SK-N-SH (cell line): ENCODE measurements at regions not wholly inside any gene's neighbourhood (a gene's known extent, or its start where the extent isn't known, plus 50 kb on each side); places are given as distances from the start of the nearest gene placed in this dataset.

Experiments
- CTCF ChIA-PET: fragments of 300-600, 350-600 bp; formaldehyde crosslinking; extraction: SDS; loops from one replicate; lab custom pipeline; 2021; lab: Yijun Ruan, JAX
- POLR2A ChIA-PET: fragments of 350-600 bp; sonication (Branson Sonifier 250); formaldehyde crosslinking; extraction: SDS; loops from one replicate; lab custom pipeline; 2020; ENCODE audit warnings: antibody characterized with exemption, inconsistent platforms; lab: Yijun Ruan, JAX
- DNase-seq: peaks from one replicate; pipeline ENCODE4 v3.0.0; 2012
- H2AFZ ChIP-seq: fragments of 200-600 bp; sonication (generic); 2 replicates; pipeline ENCODE4 v1.8.1; 2016; ENCODE audit warnings: antibody characterized with exemption, mild to moderate bottlenecking, low read depth
- H3F3A ChIP-seq: fragments of 200-600 bp; sonication (generic); replicated peaks from 2 replicates; pipeline ENCODE3; 2016; ENCODE audit warnings: antibody characterized with exemption, mild to moderate bottlenecking; ENCODE audit not compliant: insufficient read depth
- H3K27ac ChIP-seq, 2 experiments: fragments of 200-500 bp in 1 of 2; fragments of 200-600 bp in 1 of 2; sonication (Bioruptor generic) in 1 of 2; sonication (generic), shearing (Covaris generic) in 1 of 2; 2 replicates each; pipeline versions ENCODE4 v1.5.1 to v1.6.1; 2014 to 2016; ENCODE audit warnings: low read depth in 2 of 2, inconsistent platforms in 1 of 2, low read length in 1 of 2, mild to moderate bottlenecking in 1 of 2, mixed read lengths in 1 of 2
- H3K27me3 ChIP-seq: fragments of 200-600 bp; sonication (generic), shearing (Covaris generic); 2 replicates; pipeline ENCODE4 v1.6.1; 2016; ENCODE audit warnings: mixed run types; ENCODE audit not compliant: insufficient read depth
- H3K36me3 ChIP-seq, 2 experiments: fragments of 200-500 bp in 1 of 2; fragments of 200-600 bp in 1 of 2; sonication (Bioruptor generic) in 1 of 2; sonication (generic) in 1 of 2; replicated peaks in 1 of 2; 2 replicates each; pipeline versions ENCODE3 to v1.5.1; 2014 to 2016; ENCODE audit warnings: low read length in 1 of 2, mild to moderate bottlenecking in 1 of 2; ENCODE audit not compliant: insufficient read depth in 2 of 2, control insufficient read depth in 1 of 2
- H3K4me1 ChIP-seq, 2 experiments: fragments of 200-500 bp in 1 of 2; fragments of 200-600 bp in 1 of 2; sonication (Bioruptor generic) in 1 of 2; sonication (generic), shearing (Covaris generic) in 1 of 2; 2 replicates each; pipeline versions ENCODE4 v1.5.1 to v1.6.1; 2014 to 2016; ENCODE audit warnings: low read depth in 1 of 2, low read length in 1 of 2, mixed run types in 1 of 2; ENCODE audit not compliant: insufficient read depth in 2 of 2, control insufficient read depth in 1 of 2
- H3K4me2 ChIP-seq: fragments of 200-600 bp; sonication (generic), shearing (Covaris generic); 2 replicates; pipeline ENCODE4 v1.6.1; 2017; ENCODE audit warnings: mixed run types
- H3K4me3 ChIP-seq, 2 experiments: fragments of 200-500 bp in 1 of 2; fragments of 200-600 bp in 1 of 2; sonication (Bioruptor generic) in 1 of 2; sonication (generic), shearing (Covaris generic) in 1 of 2; 2 replicates each; pipeline versions ENCODE4 v1.5.1 to v1.8.1; 2014 to 2016; ENCODE audit warnings: low read depth in 2 of 2, inconsistent platforms in 1 of 2, low read length in 1 of 2, mild to moderate bottlenecking in 1 of 2, mixed read lengths in 1 of 2, moderate library complexity in 1 of 2
- H3K79me2 ChIP-seq: fragments of 200-600 bp; sonication (generic); 2 replicates; pipeline ENCODE4 v1.8.1; 2017; ENCODE audit warnings: mild to moderate bottlenecking; ENCODE audit not compliant: insufficient read depth
- H3K9ac ChIP-seq: fragments of 200-600 bp; sonication (generic); 2 replicates; pipeline ENCODE4 v1.6.1; 2017; ENCODE audit warnings: mixed run types
- H3K9me2 ChIP-seq: fragments of 200-600 bp; sonication (generic); 2 replicates; pipeline ENCODE4 v1.6.1; 2017; ENCODE audit warnings: mixed run types
- H3K9me3 ChIP-seq: fragments of 200-600 bp; sonication (generic); 2 replicates; pipeline ENCODE4 v1.6.1; 2017; ENCODE audit warnings: mixed run types, mild to moderate bottlenecking, moderate library complexity
- H4K20me1 ChIP-seq: fragments of 200-600 bp; sonication (generic); 2 replicates; pipeline ENCODE4 v1.6.1; 2017; ENCODE audit warnings: mild to moderate bottlenecking, mixed run types; ENCODE audit not compliant: insufficient read depth
- CHD2 ChIP-seq: fragments of 150-350 bp; IDR thresholded peaks from 2 replicates; pipeline ENCODE4 v1.6.1; 2018; ENCODE audit warnings: low read length; ENCODE audit not compliant: partially characterized antibody
- EZH2phosphoT487 ChIP-seq: fragments of 200-600 bp; sonication (generic); IDR thresholded peaks from 2 replicates; pipeline ENCODE4 v1.6.1; 2017; ENCODE audit warnings: low read depth, mixed run types, mild to moderate bottlenecking, antibody characterized with exemption, moderate library complexity, borderline replicate concordance
- FOXJ3 ChIP-seq: sonication (generic); formaldehyde crosslinking; IDR thresholded peaks from 2 replicates; pipeline ENCODE4 v1.5.1; 2020; ENCODE audit warnings: mild to moderate bottlenecking, missing genetic modification reagents
- JUND ChIP-seq: IDR thresholded peaks from 2 replicates; pipeline ENCODE4 v1.4.0; 2012
- NRF1 ChIP-seq: IDR thresholded peaks from 2 replicates; pipeline ENCODE4 v1.6.1; 2012; ENCODE audit warnings: low read depth, mild to moderate bottlenecking, low read length
- RCOR1 ChIP-seq: fragments of 150-350 bp; IDR thresholded peaks from 2 replicates; pipeline ENCODE4 v1.6.1; 2017; ENCODE audit warnings: antibody characterized with exemption, low read length
- RXRA ChIP-seq: IDR thresholded peaks from 2 replicates; pipeline ENCODE4 v1.4.0; 2012; ENCODE audit warnings: low read depth, mild to moderate bottlenecking, borderline replicate concordance
- TCF12 ChIP-seq: IDR thresholded peaks from 2 replicates; pipeline ENCODE4 v1.4.0; 2012
- WGBS: methylation state at CpG from one replicate; pipeline ENCODE4 v1.1.6; 2017; ENCODE audit warnings: low lambda C conversion rate; 5-methylcytosine and 5-hydroxymethylcytosine counted together
- TF ChIP-seq, protein P1 (sequence below): fragments of 150-350 bp; IDR thresholded peaks from 2 replicates; pipeline ENCODE4 v1.6.1; 2017; ENCODE audit warnings: antibody characterized with exemption, low read length, low read depth, borderline replicate concordance
- TF ChIP-seq, protein P2 (sequence below): fragments of 200-600 bp; sonication (generic); IDR thresholded peaks from 2 replicates; pipeline ENCODE4 v1.6.1; 2017; ENCODE audit warnings: antibody characterized with exemption, mild to moderate bottlenecking, moderate library complexity

DNA sequence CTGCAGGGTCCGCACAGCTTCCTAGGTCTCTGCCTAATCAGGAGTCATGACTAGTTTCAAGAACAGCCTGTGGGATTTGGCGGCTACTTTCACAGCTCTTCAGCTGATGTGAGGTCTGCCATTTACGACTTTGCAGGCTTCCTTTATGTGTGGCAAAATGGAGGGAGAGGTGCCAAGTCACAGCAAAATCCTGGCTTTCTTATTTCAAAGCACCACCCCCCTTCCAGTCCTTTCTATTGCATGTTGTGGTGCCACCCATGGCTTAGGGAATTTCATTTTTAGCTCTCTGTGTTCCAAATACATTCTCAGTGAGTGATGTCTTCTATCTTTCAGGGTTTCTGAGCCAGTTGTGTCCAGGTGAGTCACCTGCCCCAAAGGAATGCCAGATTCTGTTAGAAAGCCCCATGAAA lies 75.1 kb upstream of the WLS start:
- 83% methylated on average over 3 of the region's 3 CpGs for WGBS
- no peak overlapping the region for H3K9ac ChIP-seq
- H2AFZ ChIP-seq = no peak overlapping the region
- DNase-seq = no peak
- H3F3A ChIP-seq = no peaks in the 10 kb centered on the region
- no peaks in the 10 kb centered on the region for H3K36me3 ChIP-seq
- ChIA-PET POLR2A (no interaction called here), CTCF (interaction anchor here (0.7 to 3.0 kb wide), 2 partner anchors 39 to 187 kb away, joined by 3 to 8 read pairs; no protein-coding TSS in a partner anchor)
- no peaks in the 10 kb centered on the region for H3K27me3 ChIP-seq
- H3K79me2 ChIP-seq = no peaks in the 10 kb centered on the region
- H3K4me1 ChIP-seq = no peaks in the 10 kb centered on the region
- no peak overlapping the region for H3K4me3 ChIP-seq
- H3K4me2 ChIP-seq = no peak overlapping the region
- no peak for TF ChIP-seq EZH2phosphoT487
- H4K20me1 ChIP-seq = no peaks in the 10 kb centered on the region
- H3K9me2 ChIP-seq = no peaks in the 10 kb centered on the region
- H3K9me3 ChIP-seq = no peaks in the 10 kb centered on the region
- no peak overlapping the region for H3K27ac ChIP-seq

DNA sequence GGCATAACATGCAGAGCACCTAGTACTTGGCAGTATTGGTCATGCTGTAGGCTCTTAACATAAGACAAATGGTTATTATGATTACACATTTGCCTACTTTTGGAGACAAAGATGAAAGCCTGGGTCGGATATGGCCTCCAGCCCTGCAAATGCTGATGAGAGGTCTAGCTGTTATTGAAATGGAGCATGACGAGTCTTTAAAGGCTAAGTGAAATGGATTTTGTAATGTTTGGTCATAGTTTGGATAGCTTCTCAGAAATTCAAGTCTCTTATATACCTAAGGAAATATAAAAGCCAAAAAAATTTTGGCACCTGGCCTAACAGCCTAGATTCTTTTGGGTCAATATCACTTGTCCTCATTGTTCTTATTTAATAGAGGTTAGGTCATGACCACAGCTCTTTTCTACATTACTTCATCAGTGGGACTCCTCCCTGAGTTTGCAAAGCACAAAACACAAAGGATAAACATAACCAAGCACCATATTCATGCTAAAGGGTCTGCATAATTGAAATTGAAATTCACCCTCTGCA lies 69.2 kb upstream of the WLS start:
- Histone ChIP-seq H3K36me3 (no peaks in the 10 kb centered on the region), H3K27ac (no peak overlapping the region), H2AFZ (no peak overlapping the region), H3K4me1 (no peaks in the 10 kb centered on the region), H3K9me3 (no peaks in the 10 kb centered on the region), H3K9ac (no peak overlapping the region), H3F3A (no peaks in the 10 kb centered on the region), H4K20me1 (no peaks in the 10 kb centered on the region), H3K27me3 (no peaks in the 10 kb centered on the region), H3K79me2 (no peaks in the 10 kb centered on the region), H3K4me2 (no peak overlapping the region), H3K9me2 (no peaks in the 10 kb centered on the region), H3K4me3 (no peak overlapping the region)
- ChIA-PET POLR2A (no interaction called here), CTCF (interaction anchor here (0.7 to 1.7 kb wide), 2 partner anchors 10 to 181 kb away, joined by 3 to 7 read pairs; no protein-coding TSS in a partner anchor)
- TF ChIP-seq JUND (no peak), FOXJ3 (no peak), RXRA (no peak), NRF1 (no peak), CHD2 (no peak), RCOR1 (no peak), TCF12 (no peak)
- TF ChIP-seq, protein P1, sequence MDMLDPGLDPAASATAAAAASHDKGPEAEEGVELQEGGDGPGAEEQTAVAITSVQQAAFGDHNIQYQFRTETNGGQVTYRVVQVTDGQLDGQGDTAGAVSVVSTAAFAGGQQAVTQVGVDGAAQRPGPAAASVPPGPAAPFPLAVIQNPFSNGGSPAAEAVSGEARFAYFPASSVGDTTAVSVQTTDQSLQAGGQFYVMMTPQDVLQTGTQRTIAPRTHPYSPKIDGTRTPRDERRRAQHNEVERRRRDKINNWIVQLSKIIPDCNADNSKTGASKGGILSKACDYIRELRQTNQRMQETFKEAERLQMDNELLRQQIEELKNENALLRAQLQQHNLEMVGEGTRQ = no peak
- TF ChIP-seq, protein P2, sequence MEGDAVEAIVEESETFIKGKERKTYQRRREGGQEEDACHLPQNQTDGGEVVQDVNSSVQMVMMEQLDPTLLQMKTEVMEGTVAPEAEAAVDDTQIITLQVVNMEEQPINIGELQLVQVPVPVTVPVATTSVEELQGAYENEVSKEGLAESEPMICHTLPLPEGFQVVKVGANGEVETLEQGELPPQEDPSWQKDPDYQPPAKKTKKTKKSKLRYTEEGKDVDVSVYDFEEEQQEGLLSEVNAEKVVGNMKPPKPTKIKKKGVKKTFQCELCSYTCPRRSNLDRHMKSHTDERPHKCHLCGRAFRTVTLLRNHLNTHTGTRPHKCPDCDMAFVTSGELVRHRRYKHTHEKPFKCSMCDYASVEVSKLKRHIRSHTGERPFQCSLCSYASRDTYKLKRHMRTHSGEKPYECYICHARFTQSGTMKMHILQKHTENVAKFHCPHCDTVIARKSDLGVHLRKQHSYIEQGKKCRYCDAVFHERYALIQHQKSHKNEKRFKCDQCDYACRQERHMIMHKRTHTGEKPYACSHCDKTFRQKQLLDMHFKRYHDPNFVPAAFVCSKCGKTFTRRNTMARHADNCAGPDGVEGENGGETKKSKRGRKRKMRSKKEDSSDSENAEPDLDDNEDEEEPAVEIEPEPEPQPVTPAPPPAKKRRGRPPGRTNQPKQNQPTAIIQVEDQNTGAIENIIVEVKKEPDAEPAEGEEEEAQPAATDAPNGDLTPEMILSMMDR = no peak
- 48% methylated on average over 2 of the region's 2 CpGs for WGBS
- no peak for DNase-seq
